HUDEP-2 (cell line): ENCODE measurements at regions not wholly inside any gene's neighbourhood (a gene's known extent, or its start where the extent isn't known, plus 50 kb on each side); places are given as distances from the start of the nearest gene placed in this dataset.

Experiments used
- DNase-seq, 76 experiments: peaks; one replicate each; lab custom pipeline; 2025; ENCODE audit not compliant: unreplicated experiment in 76 of 76; lab: John Stamatoyannopoulos, UW

DNA sequence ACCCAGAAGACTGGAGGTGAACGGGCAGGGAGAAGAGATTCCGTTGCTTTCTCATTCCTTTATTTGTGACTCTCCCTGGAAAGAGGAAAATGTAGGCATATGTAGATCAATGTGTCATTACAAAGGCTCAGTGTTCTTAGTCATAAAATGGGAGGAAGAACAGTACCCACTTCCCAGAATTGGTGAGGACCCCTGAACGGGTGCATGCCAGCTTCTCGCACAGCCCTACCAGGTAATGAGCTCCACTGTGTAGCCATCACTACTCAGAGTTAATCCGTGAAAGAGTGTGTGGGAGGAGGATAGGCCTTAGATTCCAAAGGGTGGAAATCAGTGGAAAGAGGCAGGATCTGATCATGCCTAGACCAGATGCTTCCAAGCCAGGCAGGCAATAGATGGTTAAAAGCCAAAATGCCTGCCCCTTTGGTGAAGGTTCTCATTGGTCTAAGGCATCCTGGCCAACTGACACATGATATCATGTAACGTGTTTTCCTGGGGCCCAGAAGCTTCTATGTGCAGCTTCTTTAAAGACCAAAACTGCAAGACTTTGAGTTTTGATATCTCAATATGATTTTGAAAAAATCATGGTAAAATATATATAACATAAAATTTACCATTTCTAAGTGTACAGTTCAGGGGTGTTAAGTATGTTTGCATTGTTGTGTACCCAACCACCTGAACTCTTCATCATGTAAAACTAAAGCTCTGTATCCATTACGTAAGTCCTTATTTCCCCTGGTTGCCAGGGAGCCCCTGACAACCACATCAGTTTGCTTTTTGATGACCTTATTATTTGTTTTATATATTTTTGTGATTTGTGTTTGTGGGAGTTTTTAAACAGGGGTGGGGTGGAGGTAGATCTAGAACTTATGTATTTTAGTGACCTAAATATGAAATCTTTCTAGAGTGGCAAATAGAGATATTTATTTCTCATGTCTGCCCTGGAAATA is 402.2 kb upstream of the CFAP20DC start:
- DNase-seq, result no peak

GRCh38 chr3:59450946-59451763 is 401.3 kb upstream of the CFAP20DC start:
- no peak for DNase-seq

DNA sequence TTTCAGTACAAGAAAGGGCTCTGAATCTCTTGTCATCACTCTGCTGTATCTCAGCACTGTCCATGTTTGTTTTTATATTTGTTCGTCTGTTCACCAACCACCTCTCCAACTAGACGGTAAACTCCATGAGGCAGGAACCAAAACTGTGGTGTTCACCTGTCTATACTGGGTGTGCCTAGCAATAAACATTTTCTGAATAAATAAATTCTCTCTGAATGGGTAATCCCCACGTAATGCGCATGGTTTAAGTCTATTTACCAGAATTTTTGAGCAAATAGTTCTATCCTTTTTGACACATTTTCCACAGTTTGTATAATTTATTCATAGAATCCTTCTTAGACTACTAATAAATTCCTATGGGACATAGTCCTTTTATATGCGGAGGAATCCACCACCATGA is 400.6 kb upstream of the CFAP20DC start:
- DNase-seq, result no peak

- no peak for DNase-seq
These were observed 397.1 kb upstream of the CFAP20DC start for GRCh38 chr3:59446775-59447465.

DNA sequence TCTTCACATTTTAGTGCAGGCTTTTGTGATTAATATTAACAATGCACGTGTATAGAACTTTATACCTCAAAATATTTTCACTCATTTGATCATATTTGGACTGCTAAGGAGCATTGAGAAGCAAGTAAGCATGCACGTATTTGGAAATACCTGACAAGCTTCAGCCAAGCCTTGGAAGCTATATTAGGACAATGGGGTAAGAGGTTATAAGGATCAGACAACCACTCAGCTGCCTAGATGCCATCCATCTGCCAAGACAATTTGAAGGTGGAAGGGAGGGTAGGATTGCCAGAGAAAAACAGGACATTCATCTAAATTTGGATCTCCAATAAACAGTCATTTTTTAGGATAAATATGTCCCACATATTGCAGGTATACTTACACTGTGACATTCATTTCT is 394.9 kb upstream of the CFAP20DC start:
- DNase-seq, result no peak

DNA sequence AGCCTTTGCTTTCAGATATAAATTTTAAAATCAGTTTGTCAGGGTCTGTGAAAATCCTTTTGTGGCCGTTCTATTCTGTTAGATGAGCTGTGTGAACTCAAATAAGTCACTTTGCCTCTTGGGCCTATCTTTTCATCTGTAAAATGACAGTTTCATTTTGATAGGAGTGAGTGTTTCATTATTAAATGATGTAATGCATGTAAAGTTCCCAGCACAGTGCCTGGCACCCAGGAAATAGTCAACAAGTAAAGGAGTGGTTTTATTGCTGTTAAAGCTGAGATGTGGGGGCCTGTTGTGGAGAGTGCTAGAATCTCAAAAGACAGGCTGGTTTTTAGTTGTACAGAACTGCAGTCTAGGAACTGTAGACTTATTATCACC is 394.5 kb upstream of the CFAP20DC start:
- no peak for DNase-seq

- no peak for DNase-seq
These were observed 393.9 kb upstream of the CFAP20DC start for GRCh38 chr3:59443618-59444293.

GRCh38 chr3:59442046-59442445 is 392.2 kb upstream of the CFAP20DC start:
- no peak for DNase-seq

- DNase-seq, result no peak
These were observed 390.6 kb upstream of the CFAP20DC start for GRCh38 chr3:59440285-59441028.

DNA sequence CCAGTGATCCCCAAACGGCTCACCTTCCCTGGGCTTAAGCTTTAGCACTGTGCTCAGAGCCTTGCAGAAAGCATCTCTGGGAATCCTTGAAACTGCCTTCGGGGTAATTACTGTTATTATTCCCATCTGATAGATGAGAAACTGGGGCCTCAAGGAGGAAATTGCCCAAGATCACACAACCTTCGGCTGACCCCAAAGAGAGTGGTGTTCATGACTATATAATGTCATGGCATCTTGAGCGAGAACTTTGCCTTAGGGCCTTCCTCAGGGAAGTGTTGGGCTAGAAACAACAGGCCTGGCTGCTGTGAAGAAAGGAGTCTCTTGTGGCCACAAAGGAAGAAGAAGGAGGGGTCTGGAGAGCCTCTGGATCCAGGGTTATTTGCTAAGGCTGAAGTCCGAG is 388.7 kb upstream of the CFAP20DC start:
- no peak for DNase-seq

DNA sequence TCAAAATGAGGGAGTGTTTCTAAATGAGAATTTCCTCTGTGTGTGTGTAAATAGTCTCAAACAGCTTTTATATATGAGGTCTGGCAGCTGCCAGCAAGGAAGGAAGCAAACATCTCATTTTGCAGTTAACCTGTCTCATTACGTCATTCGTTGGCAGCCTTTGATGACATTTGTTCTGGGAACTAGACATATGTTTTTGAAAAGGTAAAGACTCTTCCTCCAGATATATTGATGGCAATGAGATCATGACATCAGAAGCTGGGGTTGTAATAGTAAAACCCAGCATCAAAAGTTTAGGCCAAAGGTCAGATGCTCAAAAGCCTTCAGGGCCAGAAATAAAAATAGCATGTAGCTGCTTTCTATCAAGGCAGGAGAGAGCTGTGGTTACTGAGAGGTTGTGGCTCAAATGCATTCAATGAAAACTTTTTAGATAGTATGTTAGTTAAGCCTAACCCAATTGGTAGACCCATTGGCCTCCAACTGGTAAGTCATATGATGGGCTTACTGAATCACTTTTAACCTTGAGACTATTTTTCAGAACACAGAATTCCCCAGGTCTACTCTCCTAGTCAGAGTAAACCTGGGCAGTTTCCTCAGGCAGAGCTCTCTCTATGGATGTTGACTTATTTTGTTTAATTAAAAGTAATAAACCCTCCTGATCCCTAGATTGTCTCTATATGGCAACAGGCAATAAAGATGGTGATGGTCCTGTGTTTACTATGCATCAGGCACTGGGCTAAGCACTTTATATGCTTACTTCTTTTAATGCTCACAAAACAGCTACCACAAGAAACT is 386.5 kb upstream of the CFAP20DC start:
- DNase-seq, result no peak

GRCh38 chr3:59433546-59433945 is 383.7 kb upstream of the CFAP20DC start:
- DNase-seq, result no peak

- no peak for DNase-seq
These were observed 382.8 kb upstream of the CFAP20DC start for GRCh38 chr3:59432665-59433064.

GRCh38 chr3:59430341-59430740 is 380.5 kb upstream of the CFAP20DC start:
- DNase-seq, result peak in 1 of 76 experiments; percentile 1

DNA sequence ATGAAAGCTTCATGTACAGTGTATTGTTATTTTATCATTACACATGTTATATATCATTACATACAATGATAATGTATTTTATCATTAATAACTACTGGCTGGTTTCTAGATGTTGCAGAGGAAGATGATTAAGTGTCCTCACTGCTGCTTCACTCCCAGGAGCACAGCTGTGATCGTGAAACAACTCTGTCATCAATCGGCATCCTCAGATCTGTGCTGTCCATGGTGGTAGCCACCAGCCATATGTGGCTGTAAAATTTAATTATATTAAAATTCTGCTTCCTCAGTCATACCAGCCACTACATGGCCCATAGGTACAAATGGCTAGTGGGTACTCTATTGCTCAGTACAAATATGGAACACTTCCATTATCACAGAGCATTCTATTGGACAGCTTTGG is 379.4 kb upstream of the CFAP20DC start:
- no peak for DNase-seq

GRCh38 chr3:59426821-59427565 is 377.2 kb upstream of the CFAP20DC start:
- no peak for DNase-seq

DNA sequence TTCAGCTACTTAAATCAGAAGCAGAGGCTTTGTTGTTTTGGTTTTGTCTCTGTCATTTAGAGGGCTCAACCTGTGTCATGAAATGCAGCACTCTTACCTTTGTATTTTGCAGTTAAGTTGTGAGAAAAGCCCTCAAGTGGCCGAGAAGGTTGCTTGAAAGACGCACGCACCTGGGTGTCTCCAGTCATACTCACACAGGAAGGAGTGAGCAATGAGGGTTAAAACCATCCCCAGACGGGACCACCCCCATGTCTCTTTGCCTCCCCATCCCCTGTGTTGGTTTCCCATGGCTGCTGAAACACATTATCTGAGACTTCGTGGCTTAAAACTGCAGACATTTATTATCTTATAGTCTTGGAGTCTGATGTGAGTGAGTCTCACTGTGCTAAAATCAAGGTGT is 376.1 kb upstream of the CFAP20DC start:
- no peak for DNase-seq

- DNase-seq, result no peak
These were observed 375.5 kb upstream of the CFAP20DC start for GRCh38 chr3:59425371-59425770.
